GM21423 (cell line): ENCODE measurements at regions not wholly inside any gene's neighbourhood (a gene's known extent, or its start where the extent isn't known, plus 50 kb on each side); places are given as distances from the start of the nearest gene placed in this dataset.
"Not testable (repeated sequence)": the region's sequence is repeated elsewhere in the genome, so short reads cannot be mapped to it uniquely, and the experiment has no call there.

Source experiments
- ATAC-seq: cut with Tn5 transposase; IDR thresholded peaks from one replicate; pipeline ENCODE4 v1.9.1; 2021; ENCODE audit warnings: mild to moderate bottlenecking, moderate library complexity; ENCODE audit not compliant: unreplicated experiment

DNA sequence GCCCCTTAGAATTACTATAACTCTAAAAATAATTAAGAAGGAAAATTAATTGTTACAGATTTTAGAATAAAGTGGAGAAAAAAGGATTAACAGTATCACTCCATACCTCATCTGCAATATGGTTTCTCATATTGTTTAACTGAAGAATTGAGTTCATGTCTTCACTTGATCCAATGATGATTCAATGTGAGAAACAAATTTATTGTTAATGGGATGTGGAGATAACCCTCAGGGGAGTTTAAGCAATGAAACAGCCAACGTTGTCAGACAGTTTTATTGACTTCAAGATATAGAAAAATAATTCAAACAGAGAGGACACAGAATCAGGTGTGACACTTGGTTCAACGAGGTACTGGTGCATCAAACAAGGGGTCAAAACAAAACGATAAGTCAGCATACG is 665.2 kb upstream of the ACO1 start:
- no peak for ATAC-seq

DNA sequence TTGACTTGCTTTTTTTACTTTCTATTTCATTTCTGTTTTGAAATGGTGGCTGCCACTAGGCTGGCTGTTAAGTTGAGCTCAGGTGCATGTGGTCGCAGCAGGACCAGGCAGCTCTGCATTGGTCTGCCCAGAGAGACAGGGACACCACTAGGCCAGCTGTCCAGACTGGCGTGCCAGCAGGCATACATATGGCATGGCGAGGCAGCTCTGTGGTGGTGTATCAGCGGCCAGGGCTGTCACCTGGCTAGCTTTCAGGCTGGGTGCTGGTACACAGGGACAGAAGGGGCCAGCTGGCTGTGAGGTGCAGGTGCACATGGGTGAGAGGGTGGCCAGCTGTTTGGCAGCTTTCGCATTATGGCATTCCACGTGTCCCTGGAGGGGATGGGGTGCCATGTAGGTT is 654.0 kb upstream of the ACO1 start:
- ATAC-seq: no peak

DNA sequence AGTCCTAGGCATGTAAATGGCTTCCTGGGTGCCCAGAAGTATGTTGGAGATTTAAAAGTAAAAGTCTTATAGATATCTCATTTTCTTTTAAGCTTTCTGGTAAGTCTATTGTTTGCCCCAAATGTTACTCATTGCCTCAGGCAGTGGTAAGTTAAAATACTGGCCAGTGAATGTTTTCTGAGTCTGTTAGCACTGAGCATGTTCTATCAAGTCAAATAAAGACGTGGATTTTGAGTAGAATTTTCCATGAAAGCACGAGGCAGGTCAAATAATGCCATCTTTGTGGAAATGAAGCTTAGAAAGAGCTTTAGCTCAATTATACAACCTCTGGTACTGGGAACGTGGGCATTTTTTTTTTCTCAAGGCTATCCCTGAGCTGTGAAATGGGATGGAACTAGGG is 651.3 kb upstream of the ACO1 start:
- ATAC-seq: no peak

DNA sequence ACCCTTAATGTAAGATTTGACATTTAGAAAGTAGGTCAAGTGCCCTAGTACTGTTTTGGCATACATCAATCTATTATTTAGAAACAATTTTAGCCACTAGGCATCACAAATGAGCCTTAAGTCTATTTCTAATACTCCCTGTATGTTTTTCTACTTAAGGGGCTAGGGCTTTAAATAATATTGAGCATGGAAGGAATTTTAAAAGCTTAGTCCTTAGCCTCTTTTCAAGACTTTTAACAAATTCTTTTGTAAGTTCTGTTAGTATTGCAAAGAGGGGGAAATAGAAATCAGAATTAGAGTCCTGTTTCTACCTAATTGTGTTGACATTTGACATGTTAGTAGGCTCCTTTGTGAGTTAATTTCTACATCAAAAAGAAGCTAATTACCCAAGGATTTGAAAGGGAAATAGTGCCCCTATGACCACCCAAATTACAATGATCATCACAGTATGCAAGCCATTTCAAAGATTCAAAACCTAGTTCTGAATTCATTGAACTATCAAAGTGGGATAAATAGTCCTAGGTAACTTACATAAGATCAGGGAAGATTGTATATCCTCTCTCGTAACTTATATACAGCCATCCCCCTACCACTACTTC is 647.8 kb upstream of the ACO1 start:
- ATAC-seq: no peak

DNA sequence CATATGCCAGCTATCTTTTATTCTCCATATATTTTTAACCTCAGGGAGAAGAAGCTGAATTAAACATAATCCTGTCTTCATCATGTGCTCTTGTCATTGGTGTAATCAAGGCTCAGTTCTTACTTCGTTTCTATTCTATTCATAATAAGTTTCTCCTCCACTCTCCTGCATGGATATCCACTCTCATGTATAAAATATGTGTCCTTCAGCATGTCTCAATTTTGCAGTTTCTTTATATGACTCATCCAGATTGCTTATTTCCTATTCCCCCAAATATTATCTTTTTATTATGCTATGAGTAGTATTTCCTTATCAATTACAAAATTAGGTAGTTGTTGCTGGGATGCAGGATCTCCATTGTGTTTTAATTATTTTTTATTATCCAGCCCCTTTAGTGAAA is 643.7 kb upstream of the ACO1 start:
- no peak for ATAC-seq

DNA sequence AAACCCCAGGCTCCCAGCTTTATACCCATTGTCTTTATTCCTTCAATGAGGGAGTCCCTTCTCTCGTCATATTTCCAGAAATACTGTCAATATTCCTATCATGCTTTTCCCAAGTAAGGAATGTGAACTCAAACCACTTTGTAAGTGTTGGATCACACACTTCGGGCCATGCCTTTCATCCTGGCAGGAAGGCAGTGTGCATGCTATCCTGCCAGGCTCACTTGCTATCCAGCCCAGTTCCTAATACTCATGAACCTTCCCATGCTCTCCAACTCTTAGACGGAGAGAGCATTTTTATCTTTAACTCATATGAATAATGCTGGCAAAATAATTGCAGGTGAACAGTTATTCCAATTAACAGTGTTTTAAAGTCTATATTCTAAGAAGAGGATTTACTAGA is 639.9 kb upstream of the ACO1 start:
- no peak for ATAC-seq

DNA sequence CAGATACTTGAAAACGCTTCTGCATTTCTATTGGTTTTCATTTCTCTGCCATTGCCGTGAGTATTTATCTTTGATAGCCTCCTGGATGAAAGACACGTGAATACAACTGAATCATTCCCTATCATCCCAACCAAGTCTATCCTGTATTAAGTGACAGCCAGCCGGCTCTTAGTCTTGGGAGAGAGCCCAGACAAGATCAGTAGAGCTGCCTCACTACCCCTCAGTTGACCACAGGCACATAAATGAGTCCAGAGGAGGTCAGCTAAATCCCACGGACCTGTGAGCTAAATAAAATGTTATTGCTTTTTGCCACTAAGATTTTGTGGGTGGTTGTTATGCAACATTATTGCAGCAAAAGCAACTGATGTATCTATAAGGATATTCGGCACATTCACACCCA is 639.0 kb upstream of the ACO1 start:
- no peak for ATAC-seq

DNA sequence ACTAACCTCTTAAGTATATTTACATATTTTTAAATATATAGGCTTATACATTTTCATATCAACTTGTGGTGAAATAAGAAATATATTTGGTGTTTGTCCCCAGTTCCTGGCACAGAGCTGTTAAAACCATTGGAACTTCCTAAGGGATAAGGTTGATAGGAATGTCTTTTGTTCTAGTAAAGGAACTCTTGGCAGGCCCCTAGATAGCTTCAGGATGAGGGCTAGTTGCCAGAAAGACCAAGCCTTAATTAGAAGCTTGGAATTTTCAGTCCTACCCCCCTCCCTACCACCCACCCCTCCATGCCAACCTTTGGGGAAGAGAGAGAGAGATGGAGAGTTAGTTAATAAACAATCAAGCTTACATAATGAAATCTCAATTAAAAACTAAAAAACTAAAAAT is 638.6 kb upstream of the ACO1 start:
- ATAC-seq: no peak

DNA sequence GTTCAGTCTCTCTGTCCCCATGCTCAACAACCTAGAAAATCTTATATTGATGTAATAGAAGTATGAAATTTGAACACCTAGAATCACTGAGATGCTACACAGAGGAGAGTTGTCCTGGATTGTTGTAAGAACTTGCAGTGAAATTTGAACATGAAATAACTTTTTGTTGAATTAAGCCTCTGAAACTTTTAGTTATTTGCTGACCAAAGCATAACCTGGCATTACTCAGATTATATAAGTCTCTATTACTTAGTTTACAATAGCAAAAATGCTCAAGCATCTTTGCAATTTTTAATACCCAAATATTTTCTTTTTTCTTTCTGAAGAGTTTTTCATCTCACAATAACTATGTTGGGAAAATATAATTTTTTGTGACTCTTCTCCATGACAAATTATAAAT is 630.7 kb upstream of the ACO1 start:
- no peak for ATAC-seq

DNA sequence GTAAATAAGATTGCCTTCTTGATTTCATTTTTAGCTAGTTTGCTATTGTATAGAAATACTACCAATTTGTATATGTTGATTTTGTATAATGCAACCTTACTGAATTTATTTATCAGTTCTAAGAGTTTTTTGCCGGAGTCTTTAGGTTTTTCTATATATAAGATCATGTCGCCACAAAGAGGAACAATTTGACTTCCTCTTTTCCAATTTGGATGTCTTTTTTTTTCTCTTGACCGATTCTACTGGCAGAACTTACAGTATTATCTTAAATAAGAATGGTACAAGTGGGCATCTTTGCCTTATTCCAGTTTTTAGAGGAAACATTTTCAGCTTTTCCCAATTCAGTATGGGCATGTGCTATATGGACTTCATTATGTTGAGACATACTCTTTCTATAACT is 624.7 kb upstream of the ACO1 start:
- ATAC-seq: no peak

DNA sequence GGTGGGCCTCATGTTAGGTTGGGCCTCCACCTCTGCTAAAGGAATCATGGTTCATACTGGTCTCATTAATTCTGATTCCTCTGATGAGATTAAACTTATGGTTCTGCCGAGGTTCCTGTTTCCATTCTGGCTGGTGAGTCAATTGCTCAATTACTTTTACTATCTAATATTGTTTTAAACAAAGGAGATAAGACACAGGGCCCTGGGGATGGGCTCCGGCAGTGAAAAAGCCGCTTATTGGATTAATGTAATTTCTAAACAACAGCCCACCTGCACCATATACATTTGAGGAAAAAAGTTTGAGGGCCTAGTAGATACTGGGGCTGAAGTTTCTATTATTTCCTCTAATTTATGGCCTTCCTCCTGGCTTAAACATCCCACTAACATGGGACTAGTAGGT is 610.4 kb upstream of the ACO1 start:
- ATAC-seq: not testable (repeated sequence)

DNA sequence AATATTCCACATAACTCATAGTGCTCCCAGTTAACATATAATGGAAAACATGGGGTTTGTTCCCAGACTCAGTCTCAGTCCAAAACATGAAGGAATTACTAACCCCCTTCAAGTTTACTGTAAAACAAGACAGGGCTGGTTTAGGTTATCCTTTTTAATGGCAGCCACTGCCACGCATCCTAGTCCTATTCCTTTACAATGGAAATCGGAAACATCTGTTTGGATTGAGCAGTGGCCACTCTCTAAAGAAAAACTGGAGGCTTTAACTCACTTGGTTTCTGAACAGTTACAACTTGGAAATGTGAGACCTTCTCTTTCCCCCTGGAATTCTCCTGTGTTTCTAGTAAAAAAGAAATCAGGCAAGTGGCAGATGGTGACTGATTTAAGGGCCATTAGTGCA is 609.9 kb upstream of the ACO1 start:
- no peak for ATAC-seq

DNA sequence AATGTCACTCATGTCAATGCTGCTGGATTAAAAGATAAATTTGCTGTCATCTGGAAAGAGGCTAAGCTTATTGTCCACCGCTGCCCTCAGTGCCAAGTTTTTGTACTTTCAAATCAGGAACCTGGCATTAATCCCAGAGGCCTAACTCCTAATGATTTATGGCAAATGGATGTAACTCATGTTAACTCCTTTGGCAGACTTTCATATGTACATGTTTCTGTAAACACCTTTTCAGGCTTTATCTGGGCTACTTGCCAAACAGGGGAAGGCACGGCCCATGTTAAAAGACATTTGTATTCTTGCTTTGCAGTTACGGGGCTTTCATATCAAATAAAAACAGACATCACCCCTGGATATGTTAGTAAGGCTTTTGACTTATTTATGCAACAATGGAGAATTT is 608.0 kb upstream of the ACO1 start:
- no peak for ATAC-seq

DNA sequence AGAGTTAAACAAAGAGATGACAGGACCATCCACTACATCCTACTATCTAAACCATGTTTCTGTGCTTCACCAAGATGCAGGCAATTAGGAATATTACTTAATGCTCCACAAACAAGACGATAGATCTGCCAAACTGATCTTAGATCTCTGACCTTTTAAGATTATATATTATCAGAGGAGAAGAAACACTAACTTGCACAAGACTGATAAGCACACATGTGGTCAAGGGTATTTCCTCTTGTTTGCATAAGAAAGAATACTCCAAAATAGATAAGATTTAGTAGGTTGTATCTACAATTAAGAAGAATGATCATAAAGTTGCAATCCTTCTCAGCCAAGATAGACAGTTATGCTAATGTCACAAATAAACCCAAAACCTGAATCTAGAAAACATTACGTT is 601.0 kb upstream of the ACO1 start:
- no peak for ATAC-seq

DNA sequence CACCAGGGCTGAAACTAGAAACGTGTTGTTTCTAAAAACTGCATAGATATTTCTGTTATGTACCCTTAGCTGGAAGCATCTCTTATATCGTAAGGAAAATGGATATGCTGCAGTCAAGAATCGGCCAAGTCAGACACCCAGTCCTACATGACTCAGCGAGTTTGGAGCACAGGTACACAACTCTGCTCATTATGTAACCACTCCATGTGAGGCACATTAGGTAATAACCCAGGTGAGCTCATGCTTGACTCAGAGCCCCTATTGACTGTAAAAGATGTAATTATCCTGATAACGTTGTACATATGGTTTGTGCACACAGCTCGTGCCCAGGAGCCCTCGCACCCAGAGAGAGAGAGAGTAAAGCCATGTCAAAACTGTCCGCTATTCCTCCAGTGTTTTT is 593.7 kb upstream of the ACO1 start:
- ATAC-seq: no peak

DNA sequence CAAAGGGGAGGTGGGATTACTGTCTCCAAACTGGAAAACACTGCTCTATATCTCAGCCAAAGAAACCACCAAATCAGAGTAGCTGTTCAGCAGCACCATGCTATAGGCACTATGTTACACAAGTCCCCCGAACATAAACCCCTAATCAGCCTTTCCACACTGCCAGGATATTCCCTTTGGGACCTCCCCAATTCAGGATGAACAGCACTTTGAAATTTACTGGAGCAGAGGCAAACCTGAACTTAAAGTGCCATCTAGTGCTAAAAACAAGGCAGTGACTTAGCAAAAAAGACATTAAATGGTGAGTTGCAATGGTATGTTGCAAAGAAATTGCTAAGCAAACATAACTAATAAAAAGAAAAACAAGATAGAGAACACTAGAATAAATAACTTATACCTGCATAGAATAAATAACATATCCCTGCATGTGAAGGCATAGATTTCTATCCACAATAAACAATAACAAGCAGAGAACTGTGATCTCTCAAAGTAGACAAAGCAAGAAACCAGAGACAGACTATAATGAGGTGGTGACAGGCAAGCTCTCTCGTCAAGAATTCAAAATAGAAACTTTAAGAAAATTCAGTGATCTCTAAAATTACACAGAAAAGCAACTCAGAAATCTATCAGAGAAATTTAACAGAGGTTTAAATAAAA is 584.4 kb upstream of the ACO1 start:
- peak; percentile 59 for ATAC-seq

DNA sequence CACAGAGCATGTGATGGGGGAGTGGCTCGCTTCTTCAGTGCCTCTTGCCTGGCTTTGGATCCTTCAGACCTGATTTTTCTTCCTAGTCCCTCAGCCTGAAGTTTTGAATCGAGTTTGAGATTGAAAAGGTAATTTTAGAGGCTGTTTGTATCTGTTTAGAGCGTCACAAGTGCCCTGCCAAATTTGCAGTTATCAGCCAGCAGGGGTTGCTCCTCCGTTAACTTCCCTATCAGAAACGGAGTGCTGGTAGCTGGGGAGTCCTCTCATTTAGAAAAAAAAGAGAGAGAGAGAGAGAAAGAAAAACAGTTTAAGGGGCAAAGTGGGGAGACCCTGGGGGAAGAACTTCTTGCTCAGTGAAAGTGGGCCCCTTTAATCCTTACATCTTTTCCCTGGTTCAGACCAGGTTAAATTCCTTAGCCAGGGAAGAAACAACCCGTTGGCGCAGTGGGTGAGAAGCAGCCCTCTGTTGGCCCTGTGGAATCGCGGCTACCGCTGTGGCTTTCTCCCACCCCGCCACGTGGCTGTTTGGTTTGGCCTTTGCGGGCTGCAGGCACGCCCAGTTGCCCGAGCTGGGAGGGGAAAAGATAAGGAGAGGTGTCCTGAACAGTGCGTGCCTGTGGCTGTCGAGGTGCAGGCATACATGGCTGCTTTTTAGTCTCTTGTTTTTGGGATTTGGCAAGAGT is 576.7 kb upstream of the ACO1 start:
- no peak for ATAC-seq

DNA sequence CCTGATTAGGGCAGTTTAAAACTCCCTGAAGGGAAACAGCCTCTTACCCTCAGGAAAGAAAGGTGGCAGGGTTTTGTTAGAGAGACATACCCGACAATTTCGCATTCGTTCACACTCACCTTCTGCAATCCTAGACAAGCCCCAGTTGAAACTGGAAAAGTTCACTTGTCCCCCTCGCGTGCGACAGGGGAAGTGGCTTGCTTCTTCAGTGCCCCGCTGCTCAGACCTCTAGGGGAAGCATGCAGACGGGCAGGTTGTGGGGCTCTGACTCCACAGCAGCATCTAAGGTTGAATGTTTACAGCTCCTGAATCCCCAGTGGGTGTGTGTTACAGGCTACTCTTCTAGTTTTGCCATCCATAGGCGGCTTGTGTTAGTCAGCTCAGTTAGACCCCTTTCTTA is 575.7 kb upstream of the ACO1 start:
- no peak for ATAC-seq

DNA sequence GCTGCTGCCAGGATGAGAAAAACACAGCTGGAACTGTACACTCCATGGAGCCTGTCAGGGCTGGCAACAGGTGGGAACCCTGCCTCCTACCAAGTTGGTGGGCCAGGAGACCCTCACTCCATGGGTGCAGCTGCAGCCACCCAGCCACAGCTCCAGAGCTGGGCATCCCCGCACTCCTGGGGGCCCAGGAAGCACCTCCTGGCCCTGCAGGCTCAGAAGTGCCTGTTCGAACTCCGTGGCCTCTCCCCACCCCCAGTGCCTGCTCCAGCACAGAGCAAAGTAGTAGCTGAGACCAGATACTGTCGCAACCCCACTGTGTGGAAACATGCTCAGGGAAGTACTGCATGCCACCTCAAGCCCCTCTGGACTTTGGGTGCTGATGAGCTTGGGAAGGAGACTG is 564.0 kb upstream of the ACO1 start:
- ATAC-seq: no peak

DNA sequence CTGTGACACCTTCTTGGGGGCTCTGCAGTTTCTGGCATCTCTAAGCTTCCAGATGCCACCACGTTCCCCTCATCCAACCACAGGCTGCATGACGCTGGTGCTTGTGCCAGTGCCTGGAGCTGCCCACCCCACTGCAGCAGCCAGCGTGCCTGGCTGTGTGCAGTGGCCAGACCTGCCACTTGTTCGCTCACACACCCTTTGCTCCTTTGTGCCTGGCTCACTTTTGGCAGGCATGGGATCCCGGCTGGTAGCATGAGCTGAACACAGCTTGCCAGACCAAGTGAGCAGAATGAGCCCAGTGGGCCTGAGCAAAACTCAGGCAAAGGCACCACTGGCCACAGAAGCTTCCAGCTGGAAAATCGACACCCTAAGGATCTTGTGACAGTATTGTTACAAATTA is 562.9 kb upstream of the ACO1 start:
- no peak for ATAC-seq

DNA sequence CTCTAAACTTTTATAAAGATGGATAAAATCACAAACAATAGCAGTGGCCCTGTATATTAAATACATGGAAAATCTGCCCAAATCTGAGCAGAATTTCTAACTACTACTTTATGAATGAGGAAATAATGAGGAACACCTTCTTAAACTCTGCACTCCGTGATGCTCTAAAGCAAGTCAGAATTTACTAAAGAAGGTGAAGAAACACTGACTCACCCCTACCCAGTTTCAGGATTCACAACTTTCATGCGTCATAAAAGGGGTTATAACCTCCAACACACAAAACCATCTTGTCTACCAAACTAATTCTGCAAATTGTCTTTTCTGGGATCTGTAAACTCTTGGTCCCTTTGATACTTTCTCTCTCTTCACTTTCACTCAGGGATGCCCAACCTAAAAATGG is 561.1 kb upstream of the ACO1 start:
- no peak for ATAC-seq

DNA sequence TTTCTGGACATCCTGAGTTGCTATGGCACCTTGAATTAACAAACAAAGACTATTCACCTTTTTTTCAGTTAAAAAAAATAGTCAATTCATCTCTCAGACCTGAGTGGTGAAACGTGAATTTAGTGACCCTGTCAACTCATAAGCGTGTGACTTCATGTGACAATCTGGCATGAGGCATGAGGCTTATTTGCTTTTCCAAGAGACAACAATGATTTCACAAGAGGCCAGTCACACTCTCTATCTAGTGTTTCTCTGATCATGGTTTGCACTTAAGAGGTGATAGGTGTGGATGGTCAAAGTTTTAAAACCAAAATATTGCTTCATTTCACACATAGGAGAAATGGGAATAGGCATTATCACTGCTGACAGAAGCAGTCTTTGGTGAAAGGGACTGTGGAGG is 559.6 kb upstream of the ACO1 start:
- no peak for ATAC-seq

DNA sequence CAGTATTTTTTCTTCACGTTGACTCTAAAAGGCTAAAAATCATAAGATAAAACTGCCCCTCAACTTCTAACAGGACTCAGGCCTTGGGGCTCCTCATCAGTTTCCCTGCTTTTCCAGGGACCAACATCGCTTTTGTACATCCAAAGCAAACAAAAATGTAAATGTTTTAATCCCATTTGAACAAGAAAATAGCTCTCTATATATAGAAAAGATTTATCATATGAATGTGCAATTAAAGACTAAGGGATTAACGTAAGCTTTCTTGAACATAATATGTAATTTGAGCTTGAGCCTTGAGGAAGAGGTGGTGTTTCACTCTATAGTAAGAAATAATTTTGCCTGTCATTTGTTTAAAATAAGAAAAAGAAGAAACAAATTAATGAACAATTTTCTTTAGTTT is 547.2 kb upstream of the ACO1 start:
- ATAC-seq: no peak
